Stimulated activated CD4-positive, alpha-beta T cell treated with anti-CD3 and anti-CD28 coated beads, Interleukin-15, amount 100 ng/mL, for 1 hour (primary cell): ENCODE measurements at regions not wholly inside any gene's neighbourhood (a gene's known extent, or its start where the extent isn't known, plus 50 kb on each side); places are given as distances from the start of the nearest gene placed in this dataset.
A peak's percentile ranks its signal among the peaks of the same experiment; 100 is the strongest.
"Not testable (repeated sequence)": the region's sequence is repeated elsewhere in the genome, so short reads cannot be mapped to it uniquely, and the experiment has no call there.

ENCODE experiments used
- DNase-seq, 2 donors: peaks; one replicate each; pipeline ENCODE4 v3.0.0-alpha.2; 2020; ENCODE audit warnings: low read depth in 1 of 2, low spot score in 1 of 2

DNA sequence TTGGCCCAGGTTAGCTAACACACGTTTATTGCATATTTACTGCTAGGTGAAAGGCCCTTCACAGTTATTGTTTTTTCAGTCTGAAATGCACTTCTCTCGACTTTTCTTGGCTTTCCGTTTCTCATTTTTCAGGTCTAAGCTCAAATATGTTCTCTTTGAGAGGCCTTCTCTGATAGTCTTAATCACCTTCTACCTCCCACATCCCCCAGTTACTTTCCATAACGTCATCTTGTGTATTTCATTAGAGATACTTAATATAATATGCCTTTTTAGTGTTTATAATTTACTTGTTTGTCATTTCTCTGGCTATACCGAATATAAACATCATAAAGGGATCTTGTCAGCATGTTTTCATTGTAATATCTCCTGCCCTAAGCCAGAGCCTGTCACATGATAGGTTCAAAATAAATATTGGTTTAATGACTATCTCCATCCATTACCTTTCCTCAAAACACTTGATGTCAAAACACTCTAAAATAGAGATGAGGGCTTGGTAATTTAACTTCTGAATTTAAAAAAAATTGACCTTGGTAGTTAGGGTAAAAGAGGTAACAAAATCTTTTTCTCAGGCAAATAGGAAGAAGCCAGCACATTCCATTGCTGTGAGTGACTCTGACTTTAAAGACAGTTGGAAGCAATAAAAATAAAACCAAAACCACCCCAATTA lies 168.6 kb upstream of the RFC3 start:
- DNase-seq, result no peak

DNA sequence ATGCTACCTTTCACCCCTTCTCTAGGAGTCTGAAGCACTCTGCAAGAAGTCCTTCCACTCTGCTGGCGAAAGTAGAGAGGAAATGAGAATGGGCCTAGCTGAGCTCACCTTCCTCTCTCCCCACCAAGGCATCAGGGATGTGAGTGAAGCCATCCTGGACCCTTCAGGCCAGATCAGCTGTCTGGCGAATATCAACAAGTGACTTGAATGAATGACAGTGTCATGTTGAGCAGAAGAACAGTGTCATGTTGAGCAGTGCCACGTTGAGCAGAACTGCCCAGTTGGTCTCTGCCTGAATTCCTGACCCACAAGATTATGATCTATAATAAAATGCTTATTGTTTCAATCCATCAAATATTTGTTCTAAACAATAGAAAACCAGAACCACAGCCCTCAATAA lies 166.2 kb upstream of the RFC3 start:
- no peak for DNase-seq

DNA sequence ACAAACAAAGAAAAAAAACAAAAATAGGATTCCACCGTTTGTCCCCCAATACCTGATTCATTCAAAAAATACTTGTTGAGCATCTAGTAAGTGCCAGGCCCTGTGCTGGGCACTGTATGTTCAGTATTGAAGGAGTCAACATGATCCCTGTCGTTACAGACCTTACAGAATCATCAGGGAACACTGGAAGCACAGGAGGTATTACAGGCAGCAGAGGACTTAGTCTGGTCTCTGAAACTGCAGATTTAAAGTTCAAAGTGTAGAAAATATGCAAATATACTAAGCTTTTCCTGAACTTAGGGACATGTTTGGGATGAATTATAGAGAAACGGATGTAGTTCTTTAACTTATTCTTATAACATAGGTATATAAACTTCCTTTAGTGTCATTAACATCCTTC lies 160.7 kb upstream of the RFC3 start:
- DNase-seq, result no peak

DNA sequence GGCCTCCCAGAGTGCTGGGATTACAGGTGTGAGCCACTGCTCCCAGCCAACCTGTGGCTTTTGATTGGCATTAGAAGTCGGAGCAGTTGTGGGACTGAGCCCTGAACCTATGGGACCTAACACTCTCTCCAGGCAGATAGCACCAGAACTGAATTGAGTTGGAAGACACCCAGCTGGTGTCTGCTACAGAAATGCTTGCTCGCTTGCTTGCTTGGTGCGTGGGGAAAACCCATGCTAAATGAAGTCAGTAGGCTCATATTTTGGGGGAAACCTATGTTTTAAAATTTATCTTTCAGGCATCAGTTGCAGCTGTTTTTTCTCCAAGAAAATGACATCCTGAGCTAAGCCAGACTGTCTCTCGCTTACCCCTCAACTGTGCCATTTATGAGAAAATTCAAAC lies 158.5 kb upstream of the RFC3 start:
- no peak for DNase-seq

DNA sequence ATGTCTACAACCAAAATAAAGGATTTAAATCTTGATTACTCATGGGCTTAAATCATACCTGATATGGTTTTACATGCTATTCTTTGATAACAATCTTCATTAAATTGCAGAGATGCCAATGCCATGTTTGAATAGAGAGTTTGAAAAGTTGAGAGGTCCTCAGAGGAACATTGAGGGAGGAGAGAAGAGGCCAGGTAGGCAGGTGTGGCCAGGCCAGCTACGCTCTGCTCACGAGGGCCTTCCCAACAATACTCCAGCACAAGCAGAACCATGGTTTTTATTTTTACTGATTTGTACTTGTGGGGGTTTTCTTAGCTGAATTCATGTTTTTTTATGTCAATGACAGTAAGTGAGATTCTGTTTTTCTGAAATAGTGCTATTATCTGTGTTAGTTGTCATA lies 158.1 kb upstream of the RFC3 start:
- no peak for DNase-seq

DNA sequence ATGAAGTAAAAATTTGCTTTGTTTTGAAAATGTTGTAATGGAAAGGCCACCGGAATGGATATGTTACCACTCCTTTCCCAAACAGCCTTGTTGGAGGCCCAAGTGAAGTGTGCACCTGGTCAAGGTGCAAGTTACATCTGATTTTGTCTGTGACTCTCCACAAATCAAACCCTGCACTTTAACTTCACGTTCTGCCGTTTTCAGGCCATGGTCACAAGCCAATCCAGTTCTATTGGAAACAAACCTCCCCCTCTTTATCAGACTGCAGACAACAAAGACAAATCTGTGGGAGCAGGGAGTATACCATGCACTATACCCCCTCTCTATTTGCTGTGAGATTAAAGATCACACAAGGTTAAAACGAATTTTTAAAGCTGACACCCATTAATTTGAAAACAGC lies 155.6 kb upstream of the RFC3 start:
- no peak for DNase-seq

DNA sequence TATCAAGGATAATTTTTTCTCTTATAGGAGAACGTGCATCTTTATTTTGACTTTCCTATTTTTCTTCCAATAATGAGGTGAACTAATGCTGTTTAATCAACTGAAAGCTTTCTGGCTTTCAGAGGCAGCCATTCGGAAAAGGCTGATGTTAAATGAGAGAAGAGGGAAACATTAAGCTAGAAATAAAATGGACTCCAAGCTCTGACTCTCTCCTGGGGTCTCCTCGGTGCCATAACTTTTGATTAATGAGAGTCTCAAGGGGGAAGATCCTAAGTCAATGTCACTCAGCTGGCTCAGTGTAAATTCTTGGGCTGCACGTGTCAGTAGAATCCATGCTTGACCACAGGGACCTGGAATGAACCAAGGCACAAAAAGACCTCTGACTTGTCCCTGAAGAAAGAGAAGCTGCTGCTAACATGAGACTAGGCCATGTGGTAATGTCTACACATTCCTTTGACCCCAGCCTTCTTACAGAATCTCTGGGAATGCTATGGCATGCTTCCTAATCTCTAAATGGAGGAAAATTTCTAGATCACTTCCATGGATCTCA lies 152.2 kb upstream of the RFC3 start:
- no peak for DNase-seq

DNA sequence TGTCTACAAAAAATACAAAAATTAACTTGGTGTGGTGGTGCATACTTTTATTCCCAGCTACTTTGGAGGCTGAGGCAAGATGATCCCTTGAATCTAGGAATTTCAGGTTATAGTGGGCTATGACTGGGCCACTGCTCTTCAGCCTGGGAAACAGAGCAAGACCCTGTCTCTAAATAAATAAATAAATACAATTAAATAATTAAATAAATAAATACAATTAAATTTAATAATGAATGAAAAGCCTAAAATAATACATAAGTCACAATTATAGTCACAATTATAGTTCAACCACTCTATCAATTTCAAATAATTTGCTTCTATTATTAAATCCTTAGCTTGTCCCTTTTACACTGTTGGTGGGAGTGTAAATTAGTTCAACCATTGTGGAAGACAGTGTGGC lies 146.4 kb upstream of the RFC3 start:
- no peak for DNase-seq

DNA sequence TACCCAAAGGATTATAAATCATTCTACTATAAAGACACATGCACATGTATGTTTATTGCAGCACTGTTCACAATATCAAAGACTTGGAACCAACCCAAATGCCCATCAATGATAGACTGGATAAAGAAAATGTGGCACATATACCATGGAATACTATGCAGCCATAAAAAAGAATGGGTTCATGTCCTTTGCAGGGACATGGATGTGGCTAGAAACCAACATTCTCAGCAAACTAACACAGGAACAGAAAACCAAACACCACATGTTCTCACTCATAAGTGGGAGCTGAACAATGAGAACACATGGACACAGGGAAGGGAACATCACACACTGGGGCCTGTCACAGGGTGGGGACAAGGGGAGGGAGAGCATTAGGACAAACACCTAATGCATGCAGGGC lies 145.9 kb upstream of the RFC3 start:
- not testable (repeated sequence) for DNase-seq

DNA sequence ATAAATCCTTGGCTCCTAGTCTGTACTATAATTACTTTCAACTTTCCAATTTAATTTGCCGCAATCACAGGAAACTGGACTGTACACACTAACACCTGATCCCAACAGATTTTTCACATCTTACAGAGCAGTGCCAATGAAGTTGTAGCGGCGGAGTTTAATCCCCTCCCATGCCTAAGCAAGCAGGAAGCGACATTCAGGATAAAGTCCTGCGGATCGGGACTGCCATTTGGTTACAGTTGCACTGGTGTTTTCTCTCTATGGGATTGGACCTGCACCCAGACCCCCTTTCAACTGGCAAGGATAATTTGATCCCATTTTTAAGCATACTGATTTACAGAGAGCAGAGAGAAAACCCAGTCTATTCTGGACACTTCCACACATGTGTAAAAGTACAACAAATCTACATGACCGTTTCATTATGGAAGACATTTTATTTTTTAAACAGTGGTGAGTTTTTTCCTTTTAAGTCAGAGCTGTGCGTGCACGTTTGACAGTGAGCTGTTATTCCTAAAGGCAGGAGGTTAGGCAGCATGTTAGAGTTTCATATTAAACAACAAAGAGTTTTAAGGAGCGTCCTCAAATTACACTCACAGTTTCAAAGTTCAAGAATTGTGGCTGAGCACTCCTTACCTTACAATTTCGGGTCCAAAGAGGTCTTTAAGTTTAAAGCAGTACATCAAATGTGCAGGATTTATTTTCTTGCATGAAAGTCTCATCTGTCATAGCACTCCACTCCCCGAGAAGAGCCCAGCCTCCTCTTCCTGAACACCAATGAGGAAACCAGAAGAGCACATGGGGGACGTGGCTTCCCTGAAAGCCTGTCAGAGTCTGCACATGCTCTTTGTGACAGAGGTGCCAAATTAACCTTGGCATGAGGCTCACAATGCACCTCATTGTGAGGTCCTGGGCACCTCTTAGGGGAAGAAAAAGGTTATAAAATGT lies 141.6 kb upstream of the RFC3 start:
- DNase-seq, result no peak

DNA sequence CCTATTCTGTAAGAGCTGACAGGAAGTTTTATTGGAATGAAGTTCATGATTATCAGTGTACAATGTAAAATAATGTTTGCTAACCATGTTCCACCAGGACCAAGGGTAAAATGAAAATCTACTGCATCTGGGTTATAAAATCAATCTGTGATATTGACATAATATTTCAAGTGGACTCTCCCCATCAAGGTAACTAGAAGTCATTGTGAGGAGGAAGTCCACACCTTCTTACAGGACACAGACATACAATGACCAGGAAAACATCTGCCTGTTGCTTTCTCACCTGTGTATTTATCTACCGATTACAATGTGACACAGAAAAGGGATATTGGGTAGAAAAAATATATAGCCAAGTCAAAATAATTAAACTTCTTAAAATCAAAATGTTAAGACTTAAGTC lies 140.7 kb upstream of the RFC3 start:
- no peak for DNase-seq

DNA sequence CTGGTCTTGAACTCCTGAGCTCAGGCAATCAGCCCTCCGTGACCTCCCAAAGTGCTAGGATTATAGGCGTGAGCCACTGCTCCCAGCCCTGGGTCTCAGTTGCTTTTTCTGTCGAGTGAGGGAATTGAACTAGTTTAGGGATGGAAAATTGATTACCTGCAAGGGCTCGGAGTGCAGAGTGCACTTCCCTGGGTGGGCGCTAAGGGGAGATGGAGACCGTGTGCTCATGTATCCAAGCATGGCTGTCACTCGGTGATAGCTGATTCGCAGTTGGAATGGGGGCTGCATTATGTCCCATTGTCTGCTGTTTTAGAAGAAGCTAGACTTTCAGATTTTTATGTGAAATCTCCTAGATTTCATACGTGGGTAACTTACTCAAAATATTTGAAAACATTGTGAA lies 139.9 kb upstream of the RFC3 start:
- DNase-seq, result no peak

DNA sequence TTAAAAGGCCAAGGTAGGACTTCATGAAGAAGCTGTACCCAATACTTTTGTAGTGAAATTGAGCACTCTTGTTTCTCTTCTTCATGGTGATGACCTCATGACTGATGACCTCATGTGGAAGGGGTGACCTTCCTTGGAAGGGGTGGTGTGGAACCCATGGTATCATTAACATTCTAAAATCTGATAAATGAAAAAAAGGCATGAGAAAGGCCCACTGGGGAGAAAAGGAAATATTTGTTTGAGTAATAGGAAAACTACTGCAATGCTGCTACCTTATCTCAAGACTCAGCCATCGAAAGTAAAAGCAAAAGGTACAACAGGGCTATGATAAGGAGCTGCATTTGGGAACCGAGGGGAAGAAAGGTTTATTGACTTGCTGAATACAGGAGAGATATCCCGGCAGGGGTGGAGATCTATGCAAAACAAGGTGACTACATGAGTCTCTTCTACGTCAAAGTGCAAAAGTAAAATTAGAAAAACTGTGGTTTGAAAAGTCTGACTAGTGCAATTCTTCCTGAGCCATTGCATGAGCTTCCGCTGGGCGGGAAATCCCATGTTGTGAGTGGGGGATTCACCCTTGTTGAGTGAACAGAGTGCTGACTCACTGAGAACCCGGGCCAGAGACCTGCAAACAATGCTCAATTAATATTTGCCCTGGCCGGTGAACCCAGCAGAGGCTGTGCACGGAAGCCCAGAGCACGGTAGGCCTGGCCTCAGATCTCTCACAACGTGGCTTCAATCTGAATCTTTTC lies 138.9 kb upstream of the RFC3 start:
- peak; percentile 5 to 56 for DNase-seq

DNA sequence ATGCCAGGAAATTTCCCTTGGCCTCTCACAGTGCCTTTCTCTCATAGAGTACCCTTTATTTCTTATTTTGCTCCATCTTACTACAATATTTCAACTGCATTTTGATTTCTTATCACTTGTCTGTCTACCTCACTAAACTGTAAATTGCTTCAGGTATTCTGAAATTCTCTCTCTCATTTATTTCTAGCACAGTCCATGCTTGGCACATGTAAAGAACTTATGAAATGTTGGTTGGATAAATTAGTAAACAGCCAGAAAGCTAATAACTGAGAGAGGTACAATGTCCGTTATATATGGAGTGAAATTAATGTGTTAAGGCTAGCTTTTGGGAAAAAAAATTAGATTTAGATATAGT lies 138.3 kb upstream of the RFC3 start:
- no peak for DNase-seq

DNA sequence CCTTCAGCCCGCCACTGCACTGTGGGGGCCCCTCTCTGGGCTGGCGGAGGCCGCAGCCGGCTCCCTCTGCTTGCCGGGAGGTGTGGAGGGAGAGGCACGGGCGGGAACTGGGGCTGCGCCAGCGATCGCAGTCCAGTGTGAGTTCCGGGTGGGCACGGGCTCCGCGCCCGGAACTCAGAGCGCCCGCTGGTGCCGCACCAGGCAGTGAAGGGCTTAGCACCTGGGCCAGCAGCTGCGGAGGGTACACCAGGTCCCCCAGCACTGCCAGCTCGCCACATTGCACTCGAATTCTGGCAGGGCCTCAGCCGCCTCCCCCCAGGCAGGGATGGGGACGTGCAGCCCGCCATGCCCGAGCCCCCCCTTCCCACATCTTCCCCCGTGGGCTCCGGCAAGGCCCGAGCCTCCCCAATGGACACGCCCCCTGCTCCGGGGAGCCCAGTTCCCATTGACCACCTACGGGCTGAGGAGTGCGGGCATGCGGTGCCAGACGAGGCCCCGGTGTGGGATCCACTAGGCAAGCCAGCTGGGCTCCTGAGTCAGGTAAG lies 135.9 kb upstream of the RFC3 start:
- no peak for DNase-seq

DNA sequence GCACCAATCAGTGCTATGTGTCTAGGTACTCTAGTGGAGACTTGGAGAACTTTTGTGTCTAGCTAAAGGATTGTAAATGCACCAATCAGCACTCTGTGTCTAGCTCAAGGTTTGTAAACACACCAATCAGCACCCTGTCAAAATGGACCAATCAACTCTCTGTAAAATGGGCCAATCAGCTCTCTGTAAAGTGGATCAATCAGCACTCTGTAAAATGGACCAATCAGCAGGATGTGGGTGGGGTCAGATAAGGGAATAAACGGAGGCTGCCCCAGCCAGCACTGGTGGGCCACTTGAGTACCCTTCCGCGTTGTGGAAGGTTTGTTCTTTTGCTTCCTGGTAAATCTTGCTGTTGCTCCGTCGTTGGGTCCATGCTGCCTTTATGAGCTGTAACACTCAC lies 135.3 kb upstream of the RFC3 start:
- not testable (repeated sequence) for DNase-seq

DNA sequence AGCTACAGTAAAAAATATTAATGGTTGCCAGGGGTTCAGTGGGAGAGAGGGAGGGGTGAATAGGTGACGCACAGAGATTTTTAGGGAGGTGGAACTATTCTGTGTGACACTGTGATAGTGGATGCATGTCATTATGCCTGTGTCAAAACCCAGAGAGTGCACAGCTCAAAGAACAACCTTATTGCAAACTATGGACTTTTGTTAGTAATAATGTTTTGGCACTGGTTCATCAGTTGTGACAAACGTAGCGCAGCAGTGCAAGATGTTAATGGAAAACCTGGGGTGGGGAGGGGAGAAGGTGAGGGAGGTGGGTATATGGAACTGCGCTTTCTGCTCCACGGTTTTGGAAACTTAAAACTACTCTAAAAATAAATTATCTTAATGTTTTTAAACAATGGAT lies 134.6 kb upstream of the RFC3 start:
- DNase-seq, result no peak

DNA sequence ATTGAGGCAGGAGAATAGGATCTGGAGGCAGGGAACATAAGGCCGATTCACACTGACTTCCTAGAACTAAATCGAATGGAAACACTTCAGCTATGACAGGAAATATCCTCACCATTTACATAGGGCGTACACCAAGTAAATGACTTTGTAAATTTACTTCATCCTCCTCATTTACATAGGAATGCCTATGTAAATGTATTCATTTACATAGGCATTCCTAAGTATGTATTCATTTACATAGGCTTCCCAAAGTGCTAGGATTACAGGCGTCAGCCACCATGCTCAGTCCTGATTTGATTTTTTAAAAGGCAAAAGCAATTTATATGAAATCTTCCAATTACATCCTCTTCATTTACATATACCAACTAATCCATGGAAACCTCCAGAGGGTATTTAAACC lies 133.1 kb upstream of the RFC3 start:
- no peak for DNase-seq

DNA sequence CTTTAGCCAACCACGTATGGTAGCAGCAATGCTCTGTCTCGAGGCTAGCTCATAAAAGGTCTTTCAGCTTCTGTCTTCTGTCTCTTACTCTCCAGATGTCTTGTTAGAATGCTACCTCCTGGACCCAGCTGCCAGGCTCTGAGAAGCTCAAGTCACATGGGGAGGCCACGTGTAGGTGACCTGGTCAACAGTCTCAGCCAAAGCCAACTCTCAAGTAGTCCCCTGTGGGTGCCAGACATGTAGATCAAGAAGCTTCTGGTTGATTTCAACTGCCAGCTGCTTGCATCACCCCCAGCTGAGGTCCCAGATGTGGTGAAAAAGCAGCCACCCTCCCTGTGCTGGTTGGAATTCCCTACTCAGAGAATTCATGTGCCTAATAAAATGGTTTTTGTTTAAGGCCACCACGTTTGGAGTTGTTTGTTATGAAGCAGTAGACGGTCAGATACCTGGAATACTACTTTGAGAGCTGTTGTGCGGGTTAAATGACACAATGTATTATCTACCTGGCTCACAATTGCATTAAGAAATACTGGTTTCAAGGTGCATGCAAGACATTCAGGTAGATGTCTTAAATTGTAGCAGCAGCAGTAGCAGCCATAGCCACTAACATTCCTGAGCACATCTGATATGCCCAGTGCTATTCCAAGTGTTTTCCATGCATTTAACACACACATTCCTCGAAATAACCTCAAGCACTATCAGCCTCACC lies 131.0 kb upstream of the RFC3 start:
- no peak for DNase-seq

DNA sequence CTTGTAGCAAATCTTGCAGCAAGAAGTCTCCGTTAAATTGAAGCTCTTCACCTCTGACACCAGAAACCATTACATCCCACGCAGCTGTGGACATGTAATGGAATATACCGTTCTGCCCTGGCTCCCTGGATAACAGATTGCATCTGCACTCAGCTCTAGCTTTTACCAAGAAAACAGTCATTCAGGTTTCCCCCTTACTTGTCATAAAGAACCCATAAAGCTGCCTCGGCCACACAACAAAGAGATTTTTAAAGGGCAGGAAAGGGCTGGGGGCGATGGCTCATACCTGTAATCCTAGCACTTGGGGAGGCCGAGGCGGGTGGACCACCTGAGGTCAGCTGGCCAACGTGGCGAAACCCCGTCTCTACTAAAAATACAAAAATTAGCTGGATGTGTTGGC lies 127.6 kb upstream of the RFC3 start:
- no peak for DNase-seq

DNA sequence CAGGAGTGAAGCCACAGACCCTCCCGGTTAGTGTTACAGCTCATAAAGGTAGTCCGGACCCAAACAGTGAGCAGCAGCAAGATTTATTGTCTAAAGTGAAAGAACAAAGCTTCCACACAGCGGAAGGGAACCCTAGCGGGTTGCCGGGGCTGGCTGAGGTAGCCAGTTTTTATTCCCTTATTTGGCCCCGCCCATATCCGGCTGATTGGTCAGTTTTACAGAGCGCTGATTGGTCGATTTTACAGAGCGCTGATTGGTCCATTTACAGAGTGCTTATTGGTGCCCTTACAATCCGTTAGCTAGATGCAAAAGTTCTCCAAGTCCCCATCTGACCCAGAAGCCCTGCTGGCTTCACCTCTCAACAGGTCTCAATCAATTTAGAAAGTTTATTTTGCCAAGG lies 126.0 kb upstream of the RFC3 start:
- DNase-seq, result no peak
